DND-41 (cell line): ENCODE measurements at regions not wholly inside any gene's neighbourhood (a gene's known extent, or its start where the extent isn't known, plus 50 kb on each side); places are given as distances from the start of the nearest gene placed in this dataset.

Source experiments
- ATAC-seq: fragments of 200-7000 bp; cut with Tn5 transposase; 3 replicates; pipeline ENCODE4 v1.9.1; 2021; ENCODE audit warnings: low read depth; ENCODE audit not compliant: insufficient read depth
- DNase-seq: peaks from one replicate; pipeline ENCODE4 v3.0.0-alpha.2; 2020
- H2AFZ ChIP-seq: 2 replicates; pipeline ENCODE4 v1.6.0; 2012; ENCODE audit warnings: low read depth, low read length
- H3K27ac ChIP-seq: 2 replicates; pipeline ENCODE4 v1.5.1; 2012; ENCODE audit warnings: low read length, inconsistent platforms
- H3K27me3 ChIP-seq: fragments of 200-600 bp; sonication (generic); 2 replicates; pipeline ENCODE4 v1.6.0; 2012; ENCODE audit warnings: low read length, mild to moderate bottlenecking, inconsistent platforms; ENCODE audit not compliant: insufficient read depth, poor library complexity
- H3K36me3 ChIP-seq: 2 replicates; pipeline ENCODE4 v1.5.1; 2012; ENCODE audit warnings: low read length, inconsistent platforms; ENCODE audit not compliant: insufficient read depth
- H3K4me1 ChIP-seq: 2 replicates; pipeline ENCODE4 v1.5.1; 2012; ENCODE audit warnings: mild to moderate bottlenecking, low read length; ENCODE audit not compliant: insufficient read depth
- H3K4me2 ChIP-seq: 2 replicates; pipeline ENCODE4 v1.6.0; 2012; ENCODE audit warnings: mild to moderate bottlenecking, moderate library complexity, low read length, inconsistent platforms; ENCODE audit not compliant: insufficient read depth
- H3K4me3 ChIP-seq, 2 experiments: fragments of 200-600 bp in 1 of 2; shearing (Covaris generic) in 1 of 2; 2 replicates each; pipeline ENCODE4 v1.5.1; 2012 to 2016; ENCODE audit warnings: inconsistent platforms in 2 of 2, low read length in 2 of 2, mild to moderate bottlenecking in 2 of 2, low read depth in 1 of 2, moderate library complexity in 1 of 2
- H3K79me2 ChIP-seq: 2 replicates; pipeline ENCODE4 v1.6.0; 2012; ENCODE audit warnings: low read length, inconsistent platforms; ENCODE audit not compliant: insufficient read depth
- H3K9ac ChIP-seq: 2 replicates; pipeline ENCODE4 v1.6.0; 2012; ENCODE audit warnings: low read depth, mild to moderate bottlenecking, inconsistent platforms, low read length, moderate library complexity
- H3K9me3 ChIP-seq: 2 replicates; pipeline ENCODE4 v1.5.1; 2012; ENCODE audit warnings: low read length, moderate library complexity, mild to moderate bottlenecking, inconsistent platforms; ENCODE audit not compliant: insufficient read depth, severe bottlenecking
- H4K20me1 ChIP-seq: 2 replicates; pipeline ENCODE4 v1.6.0; 2012; ENCODE audit warnings: low read length; ENCODE audit not compliant: insufficient read depth
- CTCF ChIP-seq: IDR thresholded peaks from 2 replicates; pipeline ENCODE4 v1.5.1; 2012; ENCODE audit warnings: borderline replicate concordance, low read length, moderate library complexity, mild to moderate bottlenecking; ENCODE audit not compliant: poor library complexity, severe bottlenecking; ENCODE audit errors: extremely low read depth
- EZH2 ChIP-seq: IDR thresholded peaks from 3 replicates; pipeline ENCODE4 v1.6.1; 2012; ENCODE audit warnings: borderline replicate concordance, low read depth, mild to moderate bottlenecking, moderate library complexity, low read length, inconsistent platforms; ENCODE audit not compliant: severe bottlenecking

GRCh38 chr2:203626952-203627681, 79.3 kb upstream of the CD28 start:
- ATAC-seq: no peak
- H3K27me3 ChIP-seq: no peaks in the 10 kb centered on the region
- H3K36me3 ChIP-seq: no peaks in the 10 kb centered on the region
- H3K4me1 ChIP-seq: peaks cover 19% of the 10 kb centered on the region
- peaks cover 8% of the 10 kb centered on the region for H3K9me3 ChIP-seq
- H4K20me1 ChIP-seq: no peaks in the 10 kb centered on the region
- DNase-seq: no peak
- no peak overlapping the region for H3K9ac ChIP-seq
- no peak for TF ChIP-seq EZH2
- no peak for TF ChIP-seq CTCF
- H2AFZ ChIP-seq: no peak overlapping the region
- H3K4me2 ChIP-seq: no peak overlapping the region
- no peak overlapping the region for H3K27ac ChIP-seq
- H3K4me3 ChIP-seq: no peak overlapping the region
- no peaks in the 10 kb centered on the region for H3K79me2 ChIP-seq

GRCh38 chr2:203629699-203630098, 76.7 kb upstream of the CD28 start:
- H3K4me1 ChIP-seq: peaks cover under 1% of the 10 kb centered on the region
- TF ChIP-seq CTCF: no peak
- TF ChIP-seq EZH2: no peak
- peak overlapping the region; percentile 17; the same call in 1 of the 2 replicates for H2AFZ ChIP-seq
- no peak overlapping the region for H3K4me3 ChIP-seq
- no peaks in the 10 kb centered on the region for H3K79me2 ChIP-seq
- ATAC-seq (no peak), DNase-seq (no peak)
- H3K9ac ChIP-seq: no peak overlapping the region
- no peaks in the 10 kb centered on the region for H3K27me3 ChIP-seq
- no peak overlapping the region for H3K27ac ChIP-seq
- H3K4me2 ChIP-seq: no peak overlapping the region
- no peaks in the 10 kb centered on the region for H3K9me3 ChIP-seq
- H3K36me3 ChIP-seq: no peaks in the 10 kb centered on the region
- H4K20me1 ChIP-seq: no peaks in the 10 kb centered on the region

GRCh38 chr2:203631068-203631757, 75.2 kb upstream of the CD28 start:
- H3K27me3 ChIP-seq: no peaks in the 10 kb centered on the region
- H3K27ac ChIP-seq: no peak overlapping the region
- no peaks in the 10 kb centered on the region for H3K9me3 ChIP-seq
- H3K4me2 ChIP-seq: no peak overlapping the region
- no peak overlapping the region for H3K4me3 ChIP-seq
- H4K20me1 ChIP-seq: no peaks in the 10 kb centered on the region
- H3K36me3 ChIP-seq: no peaks in the 10 kb centered on the region
- no peak overlapping the region for H2AFZ ChIP-seq
- H3K4me1 ChIP-seq: peaks cover 1% of the 10 kb centered on the region; the same call in 1 of the 2 replicates
- TF ChIP-seq EZH2: no peak
- no peak for TF ChIP-seq CTCF
- DNase-seq (no peak), ATAC-seq (no peak)
- H3K79me2 ChIP-seq: no peaks in the 10 kb centered on the region
- no peak overlapping the region for H3K9ac ChIP-seq
